ENCODE measurements at regions not wholly inside any gene's neighbourhood (a gene's known extent, or its start where the extent isn't known, plus 50 kb on each side); places are given as distances from the start of the nearest gene placed in this dataset.
A peak's percentile ranks its signal among the peaks of the same experiment; 100 is the strongest.

DNA sequence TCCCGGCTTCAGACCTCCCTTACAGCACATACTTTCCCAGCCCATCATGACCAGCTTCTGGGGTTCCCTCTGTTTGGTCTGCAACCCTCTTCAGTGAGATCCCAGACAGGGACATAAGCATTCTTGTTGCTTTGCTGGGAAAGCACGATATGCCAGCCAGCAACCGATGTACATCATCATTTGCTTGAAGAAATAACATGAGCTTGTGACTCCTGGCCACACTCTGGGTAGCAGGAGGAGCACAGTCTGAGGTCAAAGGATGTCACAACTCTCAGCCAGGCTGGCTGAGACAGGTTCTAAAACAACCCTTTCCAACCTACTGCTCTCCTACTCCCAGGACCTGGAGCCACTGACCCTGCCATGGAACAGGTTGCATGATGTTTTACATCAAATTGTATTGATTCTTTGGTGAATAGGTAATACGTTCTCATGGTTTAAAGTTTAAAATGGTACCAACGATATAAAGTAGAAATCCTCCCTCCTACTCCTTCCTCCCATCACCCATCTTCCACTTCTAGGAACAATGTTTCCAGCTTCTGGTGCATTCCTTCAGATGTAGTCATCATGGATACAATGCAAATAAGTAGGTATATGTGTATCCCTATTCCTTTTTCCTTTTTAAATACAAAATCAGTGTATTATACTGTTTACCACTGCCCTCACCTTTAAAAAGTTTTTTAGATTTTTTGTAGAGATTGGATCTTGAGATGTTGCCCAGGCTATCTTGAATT is 190.3 kb downstream of the OPA1 start:
- Mint-ChIP-seq H3K4me1 (ENCODE audit: low read depth, unreplicated experiment) (peaks cover 78% of the 10 kb centered on the region), H3K9me3 (ENCODE audit: low read depth, unreplicated experiment) (no peaks in the 10 kb centered on the region), H3K36me3 (ENCODE audit: insufficient read depth, unreplicated experiment) (peaks cover 14% of the 10 kb centered on the region), H3K27ac (ENCODE audit: unreplicated experiment) (peak overlapping the region; percentile 97), H3K4me3 (ENCODE audit: low read depth, unreplicated experiment) (peak overlapping the region; percentile 25), H3K27me3 (ENCODE audit: unreplicated experiment) (no peaks in the 10 kb centered on the region)
- no TSS peak for BruUV-seq (replicated peaks)
- peak; percentile 13 for DNase-seq
- CTCF ChIA-PET, result interaction anchor here (0.7 to 4.4 kb wide), 8 partner anchors 16 to 532 kb away, joined by 3 to 33 read pairs (median 5); no protein-coding TSS in a partner anchor
- TF ChIP-seq CTCF (IDR thresholded peaks at IDR 0.05; ENCODE audit: unreplicated experiment), result no peak
- intact Hi-C loops (cut with micrococcal nuclease; ENCODE audit: unreplicated experiment), result loop anchor here (2.0 to 5.0 kb wide), 5 partner anchors 45 to 531 kb away; no protein-coding TSS in a partner anchor

- no peaks in the 10 kb centered on the region for H3K27me3 Mint-ChIP-seq (ENCODE audit: unreplicated experiment)
- no peak for TF ChIP-seq CTCF (IDR thresholded peaks at IDR 0.05; ENCODE audit: unreplicated experiment)
- BruUV-seq (replicated peaks), result no TSS peak
- peaks cover 16% of the 10 kb centered on the region for H3K36me3 Mint-ChIP-seq (ENCODE audit: insufficient read depth, unreplicated experiment)
- no peak overlapping the region for H3K27ac Mint-ChIP-seq (ENCODE audit: unreplicated experiment)
- no peak for DNase-seq
- no peaks in the 10 kb centered on the region for H3K9me3 Mint-ChIP-seq (ENCODE audit: low read depth, unreplicated experiment)
- H3K4me1 Mint-ChIP-seq (ENCODE audit: low read depth, unreplicated experiment), result peaks cover 77% of the 10 kb centered on the region
- intact Hi-C loops (cut with micrococcal nuclease; ENCODE audit: unreplicated experiment), result loop anchor here (5.0 kb wide), 1 partner anchor 277 kb away; no protein-coding TSS in a partner anchor
- no peak overlapping the region for H3K4me3 Mint-ChIP-seq (ENCODE audit: low read depth, unreplicated experiment)
- CTCF ChIA-PET, result interaction anchor here (0.7 to 2.3 kb wide), 5 partner anchors 68 to 531 kb away, joined by 3 to 5 read pairs (median 5); no protein-coding TSS in a partner anchor
Measured at GRCh38 chr3:193784822-193785221, 191.8 kb downstream of the OPA1 start.

GRCh38 chr3:193787496-193787870 is 194.5 kb downstream of the OPA1 start:
- Mint-ChIP-seq H3K36me3 (ENCODE audit: insufficient read depth, unreplicated experiment) (peaks cover 10% of the 10 kb centered on the region), H3K27me3 (ENCODE audit: unreplicated experiment) (no peaks in the 10 kb centered on the region), H3K27ac (ENCODE audit: unreplicated experiment) (no peak overlapping the region), H3K4me1 (ENCODE audit: low read depth, unreplicated experiment) (peaks cover 75% of the 10 kb centered on the region), H3K9me3 (ENCODE audit: low read depth, unreplicated experiment) (no peaks in the 10 kb centered on the region), H3K4me3 (ENCODE audit: low read depth, unreplicated experiment) (no peak overlapping the region)
- intact Hi-C loops (cut with micrococcal nuclease; ENCODE audit: unreplicated experiment), result no loop called here
- no peak for TF ChIP-seq CTCF (IDR thresholded peaks at IDR 0.05; ENCODE audit: unreplicated experiment)
- DNase-seq, result no peak
- CTCF ChIA-PET, result interaction anchor here (0.7 to 1.6 kb wide), 4 partner anchors 57 to 528 kb away, joined by 3 to 5 read pairs (median 4); no protein-coding TSS in a partner anchor
- no TSS peak for BruUV-seq (replicated peaks)

DNA sequence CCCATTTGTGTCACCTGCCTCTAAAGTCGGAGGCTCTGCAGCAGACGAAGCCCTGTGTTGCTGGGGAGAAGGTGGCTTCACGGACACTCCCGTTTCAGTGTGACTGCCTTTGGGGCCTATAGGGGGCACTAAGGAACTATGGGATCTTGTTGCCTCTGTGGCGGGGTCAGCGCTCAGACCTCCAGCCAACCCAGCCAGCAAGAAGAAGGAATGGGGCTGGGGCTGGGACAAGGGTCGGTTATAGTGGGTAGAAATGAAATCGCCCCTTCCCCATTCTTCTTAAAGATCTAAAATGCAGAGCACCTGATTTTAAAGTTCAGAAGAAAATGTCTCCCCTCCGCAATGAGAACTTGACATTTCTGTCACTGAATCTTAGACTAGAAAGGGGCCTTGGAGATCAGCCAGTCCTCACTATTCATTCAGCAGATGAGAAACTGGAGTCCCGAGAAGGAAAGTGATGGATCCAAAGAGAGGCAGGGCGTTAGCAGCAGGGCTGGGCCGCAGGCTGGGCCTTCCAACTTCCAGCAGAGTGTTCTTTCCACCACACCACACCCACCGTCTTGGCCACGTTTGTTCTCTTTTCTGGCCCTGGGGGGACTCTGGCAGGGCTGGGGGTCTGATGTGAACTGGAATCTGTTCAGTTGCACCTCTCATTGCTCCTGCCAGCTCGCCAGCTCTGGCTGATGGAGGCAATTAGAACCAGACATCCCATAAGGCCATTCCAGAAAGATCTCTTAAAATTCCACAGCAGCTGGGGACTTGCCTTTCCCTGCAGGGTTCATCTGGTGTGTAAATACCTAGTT is 195.4 kb downstream of the OPA1 start:
- DNase-seq, result peak; percentile 55
- Mint-ChIP-seq H3K27me3 (ENCODE audit: unreplicated experiment) (no peaks in the 10 kb centered on the region), H3K4me1 (ENCODE audit: low read depth, unreplicated experiment) (peaks cover 74% of the 10 kb centered on the region), H3K4me3 (ENCODE audit: low read depth, unreplicated experiment) (no peak overlapping the region), H3K36me3 (ENCODE audit: insufficient read depth, unreplicated experiment) (peaks cover 9% of the 10 kb centered on the region), H3K27ac (ENCODE audit: unreplicated experiment) (no peak overlapping the region), H3K9me3 (ENCODE audit: low read depth, unreplicated experiment) (no peaks in the 10 kb centered on the region)
- BruUV-seq (replicated peaks), result no TSS peak
- intact Hi-C loops (cut with micrococcal nuclease; ENCODE audit: unreplicated experiment), result no loop called here
- CTCF ChIA-PET, result interaction anchor here (1.2 to 1.6 kb wide), 3 partner anchors 56 to 527 kb away, joined by 3 to 5 read pairs (median 4); no protein-coding TSS in a partner anchor
- peak; percentile 42 for TF ChIP-seq CTCF (IDR thresholded peaks at IDR 0.05; ENCODE audit: unreplicated experiment)

Data from Calu3 (cell line).